ENCODE measurements at regions not wholly inside any gene's neighbourhood (a gene's known extent, or its start where the extent isn't known, plus 50 kb on each side); places are given as distances from the start of the nearest gene placed in this dataset.

GRCh38 chr15:77733579-77734300, 101.0 kb upstream of the LINGO1 start:
- no peaks in the 10 kb centered on the region for H3K9me2 ChIP-seq (ENCODE audit: insufficient read depth, low read length)
- no peaks in the 10 kb centered on the region for H3K36me3 ChIP-seq (ENCODE audit: insufficient read depth, low read length)
- no peaks in the 10 kb centered on the region for H3K9me3 ChIP-seq (ENCODE audit: low read length)
- H3K79me2 ChIP-seq (replicated peaks; ENCODE audit: insufficient read depth, low read length), result no peaks in the 10 kb centered on the region
- no peak overlapping the region for H2AFZ ChIP-seq (ENCODE audit: low read depth, low read length)
- H4K20me1 ChIP-seq (ENCODE audit: insufficient read depth), result no peaks in the 10 kb centered on the region
- no peaks in the 10 kb centered on the region for H3F3A ChIP-seq (ENCODE audit: insufficient read depth, low read length, poor library complexity, severe bottlenecking)
- TF ChIP-seq REST (IDR thresholded peaks at IDR 0.05; ENCODE audit: borderline replicate concordance) (no peak), EZH2 (IDR thresholded peaks at IDR 0.05; ENCODE audit: borderline replicate concordance, insufficient read depth, low read length, poor library complexity, severe bottlenecking) (no peak), POLR2AphosphoS5 (IDR thresholded peaks at IDR 0.05) (no peak), TAF1 (IDR thresholded peaks at IDR 0.05; ENCODE audit: low read depth) (no peak), SMC3 (conservative IDR thresholded peaks at IDR 0.05; ENCODE audit: poor library complexity) (no peak), EP300 (conservative IDR thresholded peaks at IDR 0.05; ENCODE audit: poor library complexity, severe bottlenecking) (no peak), RAD21 (conservative IDR thresholded peaks at IDR 0.05) (no peak), MXI1 (conservative IDR thresholded peaks at IDR 0.05; ENCODE audit: poor library complexity, severe bottlenecking) (no peak)
- TF ChIP-seq, protein P1, sequence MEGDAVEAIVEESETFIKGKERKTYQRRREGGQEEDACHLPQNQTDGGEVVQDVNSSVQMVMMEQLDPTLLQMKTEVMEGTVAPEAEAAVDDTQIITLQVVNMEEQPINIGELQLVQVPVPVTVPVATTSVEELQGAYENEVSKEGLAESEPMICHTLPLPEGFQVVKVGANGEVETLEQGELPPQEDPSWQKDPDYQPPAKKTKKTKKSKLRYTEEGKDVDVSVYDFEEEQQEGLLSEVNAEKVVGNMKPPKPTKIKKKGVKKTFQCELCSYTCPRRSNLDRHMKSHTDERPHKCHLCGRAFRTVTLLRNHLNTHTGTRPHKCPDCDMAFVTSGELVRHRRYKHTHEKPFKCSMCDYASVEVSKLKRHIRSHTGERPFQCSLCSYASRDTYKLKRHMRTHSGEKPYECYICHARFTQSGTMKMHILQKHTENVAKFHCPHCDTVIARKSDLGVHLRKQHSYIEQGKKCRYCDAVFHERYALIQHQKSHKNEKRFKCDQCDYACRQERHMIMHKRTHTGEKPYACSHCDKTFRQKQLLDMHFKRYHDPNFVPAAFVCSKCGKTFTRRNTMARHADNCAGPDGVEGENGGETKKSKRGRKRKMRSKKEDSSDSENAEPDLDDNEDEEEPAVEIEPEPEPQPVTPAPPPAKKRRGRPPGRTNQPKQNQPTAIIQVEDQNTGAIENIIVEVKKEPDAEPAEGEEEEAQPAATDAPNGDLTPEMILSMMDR (IDR thresholded peaks at IDR 0.05; ENCODE audit: poor library complexity, severe bottlenecking), result no peak
- no peaks in the 10 kb centered on the region for H3K27me3 ChIP-seq (ENCODE audit: insufficient read depth, low read depth, low read length)
- no peak overlapping the region for H3K4me2 ChIP-seq (ENCODE audit: low read length)
- H3K4me3 ChIP-seq (ENCODE audit: low read length), result no peak overlapping the region
- no peak overlapping the region for H3K9ac ChIP-seq (ENCODE audit: low read length)
- no peak overlapping the region for H3K27ac ChIP-seq (ENCODE audit: low read length)

- no peaks in the 10 kb centered on the region for H3K9me2 ChIP-seq (ENCODE audit: insufficient read depth, low read length)
- H4K20me1 ChIP-seq (ENCODE audit: insufficient read depth), result no peaks in the 10 kb centered on the region
- TF ChIP-seq, protein P1 (IDR thresholded peaks at IDR 0.05; ENCODE audit: poor library complexity, severe bottlenecking), result no peak
- no peak for TF ChIP-seq RAD21 (conservative IDR thresholded peaks at IDR 0.05)
- no peak for TF ChIP-seq EP300 (conservative IDR thresholded peaks at IDR 0.05; ENCODE audit: poor library complexity, severe bottlenecking)
- no peak for TF ChIP-seq EZH2 (IDR thresholded peaks at IDR 0.05; ENCODE audit: borderline replicate concordance, insufficient read depth, low read length, poor library complexity, severe bottlenecking)
- no peak for TF ChIP-seq SMC3 (conservative IDR thresholded peaks at IDR 0.05; ENCODE audit: poor library complexity)
- no peak for TF ChIP-seq MXI1 (conservative IDR thresholded peaks at IDR 0.05; ENCODE audit: poor library complexity, severe bottlenecking)
- TF ChIP-seq POLR2AphosphoS5 (IDR thresholded peaks at IDR 0.05), result no peak
- TF ChIP-seq REST (IDR thresholded peaks at IDR 0.05; ENCODE audit: borderline replicate concordance), result no peak
- TF ChIP-seq TAF1 (IDR thresholded peaks at IDR 0.05; ENCODE audit: low read depth), result no peak
- H3K4me3 ChIP-seq (ENCODE audit: low read length), result no peak overlapping the region
- no peak overlapping the region for H3K9ac ChIP-seq (ENCODE audit: low read length)
- no peaks in the 10 kb centered on the region for H3F3A ChIP-seq (ENCODE audit: insufficient read depth, low read length, poor library complexity, severe bottlenecking)
- no peaks in the 10 kb centered on the region for H3K27me3 ChIP-seq (ENCODE audit: insufficient read depth, low read depth, low read length)
- H3K36me3 ChIP-seq (ENCODE audit: insufficient read depth, low read length), result no peaks in the 10 kb centered on the region
- no peak overlapping the region for H3K4me2 ChIP-seq (ENCODE audit: low read length)
- H3K27ac ChIP-seq (ENCODE audit: low read length), result no peak overlapping the region
- H3K79me2 ChIP-seq (replicated peaks; ENCODE audit: insufficient read depth, low read length), result no peaks in the 10 kb centered on the region
- no peaks in the 10 kb centered on the region for H3K9me3 ChIP-seq (ENCODE audit: low read length)
- H2AFZ ChIP-seq (ENCODE audit: low read depth, low read length), result no peak overlapping the region
Observed at GRCh38 chr15:77732514-77733335, 100.0 kb upstream of the LINGO1 start.

All from neural cell (in vitro differentiated cells).